CD4-positive, alpha-beta T cell treated with Interleukin-17A for 4 hours (primary cell): ENCODE measurements at regions not wholly inside any gene's neighbourhood (a gene's known extent, or its start where the extent isn't known, plus 50 kb on each side); places are given as distances from the start of the nearest gene placed in this dataset.

Experiments
- DNase-seq: peaks from one replicate; pipeline ENCODE4 v3.0.0-alpha.2; 2020; ENCODE audit warnings: mixed read lengths

- DNase-seq: no peak
Measured at GRCh38 chr5:33257807-33258429, 182.8 kb upstream of the TARS1 start.

GRCh38 chr5:33258553-33258952, 182.2 kb upstream of the TARS1 start:
- no peak for DNase-seq

- no peak for DNase-seq
Measured at GRCh38 chr5:33260098-33260497, 180.7 kb upstream of the TARS1 start.

- no peak for DNase-seq
Measured at GRCh38 chr5:33261305-33261704, 179.5 kb upstream of the TARS1 start.

- no peak for DNase-seq
Measured at GRCh38 chr5:33261747-33262146, 179.0 kb upstream of the TARS1 start.

- DNase-seq: no peak
Measured at GRCh38 chr5:33267801-33268200, 173.0 kb upstream of the TARS1 start.

GRCh38 chr5:33268374-33268773, 172.4 kb upstream of the TARS1 start:
- no peak for DNase-seq

GRCh38 chr5:33270671-33271070, 170.1 kb upstream of the TARS1 start:
- no peak for DNase-seq

- no peak for DNase-seq
Measured at GRCh38 chr5:33271606-33272005, 169.2 kb upstream of the TARS1 start.

- no peak for DNase-seq
Measured at GRCh38 chr5:33272288-33272687, 168.5 kb upstream of the TARS1 start.

- no peak for DNase-seq
Measured at GRCh38 chr5:33273985-33274384, 166.8 kb upstream of the TARS1 start.

GRCh38 chr5:33275391-33275790, 165.4 kb upstream of the TARS1 start:
- DNase-seq: no peak

GRCh38 chr5:33275921-33276627, 164.7 kb upstream of the TARS1 start:
- DNase-seq: no peak

- no peak for DNase-seq
Measured at GRCh38 chr5:33276628-33276950, 164.2 kb upstream of the TARS1 start.

GRCh38 chr5:33277061-33277650, 163.6 kb upstream of the TARS1 start:
- no peak for DNase-seq

- DNase-seq: no peak
Measured at GRCh38 chr5:33281431-33281843, 159.3 kb upstream of the TARS1 start.

GRCh38 chr5:33282157-33282556, 158.6 kb upstream of the TARS1 start:
- DNase-seq: no peak

GRCh38 chr5:33282696-33283095, 158.1 kb upstream of the TARS1 start:
- no peak for DNase-seq

GRCh38 chr5:33283243-33283642, 157.5 kb upstream of the TARS1 start:
- DNase-seq: no peak

- DNase-seq: no peak
Measured at GRCh38 chr5:33284681-33285080, 156.1 kb upstream of the TARS1 start.

- DNase-seq: no peak
Measured at GRCh38 chr5:33287242-33287641, 153.5 kb upstream of the TARS1 start.

- DNase-seq: no peak
Measured at GRCh38 chr5:33291216-33292000, 149.4 kb upstream of the TARS1 start.

- no peak for DNase-seq
Measured at GRCh38 chr5:33297760-33298216, 143.0 kb upstream of the TARS1 start.
